ENCODE measurements at regions not wholly inside any gene's neighbourhood (a gene's known extent, or its start where the extent isn't known, plus 50 kb on each side); places are given as distances from the start of the nearest gene placed in this dataset.
"Not testable (repeated sequence)": the region's sequence is repeated elsewhere in the genome, so short reads cannot be mapped to it uniquely, and the experiment has no call there.

- no peak overlapping the region for H2BK120ac ChIP-seq (replicated peaks; ENCODE audit: low read depth, low read length)
- TF ChIP-seq CHD2 (IDR thresholded peaks at IDR 0.05; ENCODE audit: low read length), result no peak
- H3K27me3 ChIP-seq (replicated peaks in 1 of 4; ENCODE audit: control insufficient read depth in 3 of 4, extremely low read depth in 1 of 4, insufficient read depth in 3 of 4, low read length in 3 of 4), result no peaks in the 10 kb centered on the region
- H3K23ac ChIP-seq (ENCODE audit: insufficient read length), result no peak overlapping the region
- no peak overlapping the region for H4K91ac ChIP-seq (replicated peaks; ENCODE audit: insufficient read length, low read length)
- no peaks in the 10 kb centered on the region for H4K20me1 ChIP-seq (replicated peaks in 1 of 2; ENCODE audit: control insufficient read depth in 1 of 2, insufficient read depth in 2 of 2, low read length in 2 of 2)
- no peaks in the 10 kb centered on the region for H3K9me3 ChIP-seq (ENCODE audit: insufficient read depth in 2 of 2, low read depth in 1 of 2, low read length in 1 of 2)
- no peak overlapping the region for H3K9ac ChIP-seq (replicated peaks in 1 of 4; ENCODE audit: extremely low read depth in 1 of 4, low read depth in 3 of 4, low read length in 3 of 4)
- H3K4ac ChIP-seq (replicated peaks; ENCODE audit: insufficient read length, low read depth, low read length), result no peak overlapping the region
- no peak overlapping the region for H3K4me2 ChIP-seq (ENCODE audit: insufficient read depth in 1 of 2, low read depth in 2 of 2, low read length in 2 of 2)
- no peak for FAIRE-seq
- H3K4me3 ChIP-seq (ENCODE audit: extremely low read depth in 1 of 4, insufficient read depth in 2 of 4, low read depth in 3 of 4, low read length in 4 of 4), result no peak overlapping the region
- H3K56ac ChIP-seq (replicated peaks; ENCODE audit: insufficient read length, low read depth, low read length), result no peak overlapping the region
- no peaks in the 10 kb centered on the region for H3K4me1 ChIP-seq (replicated peaks in 1 of 4; ENCODE audit: control insufficient read depth in 3 of 4, insufficient read depth in 4 of 4, low read length in 3 of 4)
- ChIA-PET POLR2A (ENCODE audit: partially characterized antibody) (no interaction called here), CTCF (ENCODE audit: partially characterized antibody) (interaction anchor here (0.9 to 3.0 kb wide), 2 partner anchors 15 to 141 kb away, joined by 3 to 11 read pairs; no protein-coding TSS in a partner anchor)
- H3K18ac ChIP-seq (ENCODE audit: extremely low read depth, low read length), result no peak overlapping the region
- no peaks in the 10 kb centered on the region for H3K23me2 ChIP-seq (ENCODE audit: low read depth, low read length)
- H2BK20ac ChIP-seq (ENCODE audit: low read length), result no peak overlapping the region
- no peak overlapping the region for H3K14ac ChIP-seq (ENCODE audit: insufficient read length)
- H2BK12ac ChIP-seq (ENCODE audit: low read depth, low read length), result no peak overlapping the region
- H4K8ac ChIP-seq (ENCODE audit: extremely low read depth, insufficient read depth, low read length), result no peak overlapping the region
- H2AK5ac ChIP-seq (ENCODE audit: low read depth, low read length), result no peak overlapping the region
- no peak for DNase-seq (ENCODE audit: low read depth in 1 of 2, low spot score in 2 of 2)
- no peak overlapping the region for H2BK5ac ChIP-seq (ENCODE audit: low read depth, low read length)
- H2BK15ac ChIP-seq (ENCODE audit: low read length), result no peak overlapping the region
- no peak overlapping the region for H4K5ac ChIP-seq (ENCODE audit: insufficient read length, low read depth, low read length)
- no peaks in the 10 kb centered on the region for H3K36me3 ChIP-seq (ENCODE audit: control insufficient read depth in 2 of 4, insufficient read depth in 4 of 4, low read length in 3 of 4)
- no peaks in the 10 kb centered on the region for H3K79me2 ChIP-seq (ENCODE audit: control insufficient read depth in 1 of 2, insufficient read depth in 2 of 2, low read length in 2 of 2)
- no peaks in the 10 kb centered on the region for H3K79me1 ChIP-seq (ENCODE audit: low read depth, low read length)
- no peak overlapping the region for H3K27ac ChIP-seq (ENCODE audit: low read depth, low read length)
- H2AFZ ChIP-seq (ENCODE audit: low read length), result no peak overlapping the region
These were observed 141.4 kb downstream of the KIF4B start for GRCh38 chr5:155154973-155155372.

DNA sequence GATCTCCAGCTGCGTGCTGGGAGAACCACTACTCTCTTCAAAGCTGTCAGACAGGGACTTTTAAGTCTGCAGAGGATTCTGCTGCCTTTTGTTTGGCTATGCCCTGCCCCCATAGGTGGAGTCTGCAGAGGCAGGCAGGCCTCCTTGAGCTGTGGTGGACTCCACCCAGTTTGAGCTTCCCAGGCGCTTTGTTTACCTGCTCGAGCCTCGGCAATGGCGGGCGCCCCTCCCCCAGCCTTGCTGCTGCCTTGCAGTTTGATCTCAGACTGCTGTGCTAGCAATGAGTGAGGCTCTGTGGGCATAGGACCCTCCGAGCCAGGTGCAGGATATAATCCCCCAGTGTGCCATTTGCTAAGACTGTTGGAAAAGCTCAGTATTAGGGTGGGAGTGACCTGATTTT, 149.5 kb downstream of the KIF4B start:
- H2BK120ac ChIP-seq (replicated peaks; ENCODE audit: low read depth, low read length); H3K23me2 ChIP-seq (ENCODE audit: low read depth, low read length); DNase-seq (ENCODE audit: low read depth in 1 of 2, low spot score in 2 of 2); H3K18ac ChIP-seq (ENCODE audit: extremely low read depth, low read length); H2AK5ac ChIP-seq (ENCODE audit: low read depth, low read length); H2BK15ac ChIP-seq (ENCODE audit: low read length); H4K8ac ChIP-seq (ENCODE audit: extremely low read depth, insufficient read depth, low read length); H3K4ac ChIP-seq (replicated peaks; ENCODE audit: insufficient read length, low read depth, low read length); H3K27ac ChIP-seq (ENCODE audit: low read depth, low read length); H3K79me1 ChIP-seq (ENCODE audit: low read depth, low read length); H3K56ac ChIP-seq (replicated peaks; ENCODE audit: insufficient read length, low read depth, low read length); H4K5ac ChIP-seq (ENCODE audit: insufficient read length, low read depth, low read length); FAIRE-seq; H2BK20ac ChIP-seq (ENCODE audit: low read length); H3K79me2 ChIP-seq (ENCODE audit: control insufficient read depth in 1 of 2, insufficient read depth in 2 of 2, low read length in 2 of 2); H3K4me1 ChIP-seq (replicated peaks in 1 of 4; ENCODE audit: control insufficient read depth in 3 of 4, insufficient read depth in 4 of 4, low read length in 3 of 4); H3K36me3 ChIP-seq (ENCODE audit: control insufficient read depth in 2 of 4, insufficient read depth in 4 of 4, low read length in 3 of 4); H4K20me1 ChIP-seq (replicated peaks in 1 of 2; ENCODE audit: control insufficient read depth in 1 of 2, insufficient read depth in 2 of 2, low read length in 2 of 2); H3K27me3 ChIP-seq (replicated peaks in 1 of 4; ENCODE audit: control insufficient read depth in 3 of 4, extremely low read depth in 1 of 4, insufficient read depth in 3 of 4, low read length in 3 of 4); H2BK12ac ChIP-seq (ENCODE audit: low read depth, low read length); H3K4me3 ChIP-seq (ENCODE audit: extremely low read depth in 1 of 4, insufficient read depth in 2 of 4, low read depth in 3 of 4, low read length in 4 of 4); H4K91ac ChIP-seq (replicated peaks; ENCODE audit: insufficient read length, low read length); H2BK5ac ChIP-seq (ENCODE audit: low read depth, low read length); H3K14ac ChIP-seq (ENCODE audit: insufficient read length); POLR2A ChIA-PET (ENCODE audit: partially characterized antibody); H3K4me2 ChIP-seq (ENCODE audit: insufficient read depth in 1 of 2, low read depth in 2 of 2, low read length in 2 of 2); H3K23ac ChIP-seq (ENCODE audit: insufficient read length); H2AFZ ChIP-seq (ENCODE audit: low read length); H3K9ac ChIP-seq (replicated peaks in 1 of 4; ENCODE audit: extremely low read depth in 1 of 4, low read depth in 3 of 4, low read length in 3 of 4): not testable (repeated sequence)
- peaks cover under 1 to 16% of the 10 kb centered on the region in 2 experiments; a peak in 3 of 4 replicates for H3K9me3 ChIP-seq (ENCODE audit: insufficient read depth in 2 of 2, low read depth in 1 of 2, low read length in 1 of 2)
- 87% methylated on average over 7 of the region's 7 CpGs; no CpG with 5 or more reads in 1 of the 2 experiments for WGBS, 2 experiments (ENCODE audit: extremely low coverage in 1 of 2, insufficient coverage in 1 of 2, insufficient read length in 1 of 2, insufficient replicate concordance in 2 of 2, low coverage in 1 of 2, low lambda C conversion rate in 2 of 2, missing lambda C conversion rate in 1 of 2)
- CTCF ChIA-PET (ENCODE audit: partially characterized antibody), result interaction anchor here (1.3 to 1.5 kb wide), 2 partner anchors 24 to 98 kb away, joined by 3 to 4 read pairs; no protein-coding TSS in a partner anchor

Data from H1 (cell line).